H9 (cell line): ENCODE measurements at regions not wholly inside any gene's neighbourhood (a gene's known extent, or its start where the extent isn't known, plus 50 kb on each side); places are given as distances from the start of the nearest gene placed in this dataset.

Experiments
- DNase-seq: peaks from one replicate; pipeline ENCODE4 v3.0.0-alpha.2; 2017
- H2AFZ ChIP-seq: one replicate; pipeline ENCODE4 v1.6.1; 2013; ENCODE audit warnings: mild to moderate bottlenecking, low read length, control low read depth, moderate library complexity
- H2AK5ac ChIP-seq: 2 replicates; pipeline ENCODE4 v1.6.1; 2013; ENCODE audit warnings: low read length, control low read depth, mixed read lengths; ENCODE audit not compliant: insufficient read length
- H2BK120ac ChIP-seq: one replicate; pipeline ENCODE4 v1.6.1; 2013; ENCODE audit warnings: low read depth, mild to moderate bottlenecking, low read length, control low read depth, inconsistent platforms; ENCODE audit not compliant: poor library complexity, severe bottlenecking
- H2BK12ac ChIP-seq: 2 replicates; pipeline ENCODE4 v1.6.1; 2013; ENCODE audit warnings: low read length, control low read depth, mixed read lengths, low read depth; ENCODE audit not compliant: insufficient read length
- H2BK15ac ChIP-seq: 2 replicates; pipeline ENCODE4 v1.6.1; 2013; ENCODE audit warnings: low read depth, low read length, control low read depth
- H2BK20ac ChIP-seq: one replicate; pipeline ENCODE4 v1.6.1; 2013; ENCODE audit warnings: low read depth, mild to moderate bottlenecking, low read length, control low read depth, inconsistent platforms; ENCODE audit not compliant: poor library complexity, severe bottlenecking
- H2BK5ac ChIP-seq: 2 replicates; pipeline ENCODE4 v1.6.1; 2013; ENCODE audit warnings: low read length, control low read depth, mixed read lengths; ENCODE audit not compliant: insufficient read length
- H3K14ac ChIP-seq: 2 replicates; pipeline ENCODE4 v1.6.1; 2013; ENCODE audit warnings: low read length, control low read depth; ENCODE audit not compliant: insufficient read depth
- H3K18ac ChIP-seq: 2 replicates; pipeline ENCODE4 v1.6.1; 2013; ENCODE audit warnings: low read depth, mild to moderate bottlenecking, mixed read lengths, low read length, control low read depth; ENCODE audit not compliant: insufficient read length
- H3K23ac ChIP-seq: 2 replicates; pipeline ENCODE4 v1.6.1; 2013; ENCODE audit warnings: low read length, control low read depth, mixed read lengths, low read depth; ENCODE audit not compliant: insufficient read length
- H3K23me2 ChIP-seq: 2 replicates; pipeline ENCODE4 v1.6.1; 2013; ENCODE audit warnings: low read depth, mild to moderate bottlenecking, mixed read lengths, low read length, control low read depth; ENCODE audit not compliant: insufficient read length, poor library complexity, severe bottlenecking
- H3K27ac ChIP-seq: 2 replicates; pipeline ENCODE4 v1.5.1; 2013; ENCODE audit warnings: low read length, control low read depth, mixed read lengths, low read depth; ENCODE audit not compliant: insufficient read length
- H3K27me3 ChIP-seq: 2 replicates; pipeline ENCODE4 v1.6.1; 2013; ENCODE audit warnings: low read length, control low read depth, inconsistent platforms; ENCODE audit not compliant: insufficient read depth
- H3K4ac ChIP-seq: 2 replicates; pipeline ENCODE4 v1.6.1; 2013; ENCODE audit warnings: low read depth, mild to moderate bottlenecking, control low read depth, inconsistent platforms, low read length, moderate library complexity
- H3K4me1 ChIP-seq: 2 replicates; pipeline ENCODE4 v1.6.1; 2013; ENCODE audit warnings: low read length, control low read depth, inconsistent platforms; ENCODE audit not compliant: insufficient read depth
- H3K4me2 ChIP-seq: 2 replicates; pipeline ENCODE4 v1.6.1; 2013; ENCODE audit warnings: low read length, control low read depth, mixed read lengths; ENCODE audit not compliant: insufficient read length, insufficient read depth
- H3K56ac ChIP-seq: 2 replicates; pipeline ENCODE4 v1.6.1; 2013; ENCODE audit warnings: low read depth, mild to moderate bottlenecking, mixed read lengths, low read length, control low read depth; ENCODE audit not compliant: insufficient read length
- H3K79me1 ChIP-seq: 2 replicates; pipeline ENCODE4 v1.6.1; 2013; ENCODE audit warnings: low read depth, mild to moderate bottlenecking, moderate library complexity, low read length, control low read depth, inconsistent platforms; ENCODE audit not compliant: insufficient read depth, poor library complexity, severe bottlenecking
- H3K79me2 ChIP-seq: 2 replicates; pipeline ENCODE4 v1.6.1; 2013; ENCODE audit warnings: low read length, control low read depth, inconsistent platforms; ENCODE audit not compliant: insufficient read depth
- H3K9ac ChIP-seq: 2 replicates; pipeline ENCODE4 v1.6.1; 2013; ENCODE audit warnings: low read length, control low read depth, mixed read lengths; ENCODE audit not compliant: insufficient read length; ENCODE audit errors: extremely low read depth
- H3K9me3 ChIP-seq: one replicate; pipeline ENCODE4 v1.6.1; 2013; ENCODE audit warnings: low read depth, low read length, inconsistent platforms; ENCODE audit not compliant: control insufficient read depth
- H3T11ph ChIP-seq: one replicate; pipeline ENCODE4 v1.6.1; 2013; ENCODE audit warnings: mild to moderate bottlenecking, low read length, control low read depth, inconsistent platforms
- H4K20me1 ChIP-seq: one replicate; pipeline ENCODE4 v1.6.1; 2013; ENCODE audit not compliant: control insufficient read depth, insufficient read length, insufficient read depth
- H4K5ac ChIP-seq: 2 replicates; pipeline ENCODE4 v1.6.1; 2013; ENCODE audit warnings: low read depth, mild to moderate bottlenecking, mixed read lengths, low read length, control low read depth; ENCODE audit not compliant: insufficient read length
- H4K8ac ChIP-seq: replicated peaks from 2 replicates; pipeline ENCODE4 v1.6.1; 2013; ENCODE audit warnings: low read length, control low read depth, mixed read lengths, low read depth; ENCODE audit not compliant: insufficient read length
- H4K91ac ChIP-seq: 2 replicates; pipeline ENCODE4 v1.6.1; 2013; ENCODE audit warnings: low read depth, mild to moderate bottlenecking, moderate library complexity, mixed read lengths, low read length, control low read depth; ENCODE audit not compliant: insufficient read length
- H3K27ac Mint-ChIP-seq, 3 experiments: 2 replicates in 2 of 3; 3 replicates in 1 of 3; pipeline ENCODE4 v1.8.0; 2020 to 2021; ENCODE audit warnings: mixed read lengths in 3 of 3, mild to moderate bottlenecking in 1 of 3, moderate library complexity in 1 of 3
- H3K27me3 Mint-ChIP-seq: 2 replicates; pipeline ENCODE4 v1.8.0; 2021; ENCODE audit warnings: low read depth, mild to moderate bottlenecking, moderate library complexity, mixed read lengths
- H3K36me3 Mint-ChIP-seq, 3 experiments: 2 replicates in 2 of 3; 3 replicates in 1 of 3; pipeline ENCODE4 v1.8.0; 2020 to 2021; ENCODE audit warnings: low read depth in 3 of 3, mixed read lengths in 3 of 3; ENCODE audit not compliant: insufficient read depth in 1 of 3
- H3K4me1 Mint-ChIP-seq, 2 experiments: 2 replicates each; pipeline ENCODE4 v1.8.0; 2020; ENCODE audit warnings: mixed read lengths in 2 of 2
- H3K4me3 Mint-ChIP-seq, 2 experiments: 2 replicates in 1 of 2; 3 replicates in 1 of 2; pipeline ENCODE4 v1.8.0; 2020 to 2021; ENCODE audit warnings: mild to moderate bottlenecking in 2 of 2, mixed read lengths in 2 of 2, moderate library complexity in 1 of 2
- H3K9me3 Mint-ChIP-seq, 2 experiments: 2 replicates in 1 of 2; 3 replicates in 1 of 2; pipeline ENCODE4 v1.8.0; 2020; ENCODE audit warnings: mild to moderate bottlenecking in 2 of 2, mixed read lengths in 2 of 2, moderate library complexity in 1 of 2
- WGBS: extraction: QIAGEN DNeasy Blood & Tissue Kit; methylation state at CpG from one replicate; pipeline ENCODE4 v1.1.7; 2013; ENCODE audit warnings: missing lambda C conversion rate, low lambda C conversion rate, mixed read lengths; ENCODE audit not compliant: insufficient read length; ENCODE audit errors: extremely low coverage; 5-methylcytosine and 5-hydroxymethylcytosine counted together
- TF ChIP-seq, protein P1 (sequence below): fragments of 200-600 bp; sonication (generic); conservative IDR thresholded peaks from 3 replicates; pipeline ENCODE4 v1.8.0; 2021; ENCODE audit warnings: antibody characterized with exemption, mild to moderate bottlenecking

GRCh38 chr1:101379037-101379436, 142.2 kb downstream of the S1PR1 start:
- Histone ChIP-seq H3K14ac (no peak overlapping the region), H3K4me1 (no peaks in the 10 kb centered on the region; the same call in 1 of the 2 replicates), H2AFZ (no peak overlapping the region), H4K5ac (no peak overlapping the region), H3K56ac (no peak overlapping the region), H2BK12ac (no peak overlapping the region), H2BK120ac (no peak overlapping the region), H3K4ac (no peak overlapping the region), H2AK5ac (no peak overlapping the region), H3T11ph (no peak overlapping the region), H3K18ac (no peak overlapping the region), H4K91ac (no peak overlapping the region), H3K23ac (no peak overlapping the region), H2BK15ac (no peak overlapping the region), H2BK20ac (no peak overlapping the region), H3K79me2 (no peaks in the 10 kb centered on the region), H3K27ac (no peak overlapping the region), H3K4me2 (no peak overlapping the region), H3K79me1 (no peaks in the 10 kb centered on the region), H3K23me2 (no peaks in the 10 kb centered on the region), H3K9ac (no peak overlapping the region), H3K27me3 (no peaks in the 10 kb centered on the region), H4K20me1 (no peaks in the 10 kb centered on the region), H4K8ac (no peak overlapping the region), H3K9me3 (no peaks in the 10 kb centered on the region), H2BK5ac (no peak overlapping the region)
- Mint-ChIP-seq H3K27me3 (no peaks in the 10 kb centered on the region), H3K4me1 (peaks cover 14 to 20% of the 10 kb centered on the region in 2 experiments), H3K4me3 (no peak overlapping the region), H3K36me3 (no peaks in the 10 kb centered on the region; a peak in 1 of 7 replicates), H3K9me3 (no peaks in the 10 kb centered on the region), H3K27ac (no peak overlapping the region; a peak in 1 of 7 replicates)
- no CpG with 5 or more reads among the region's 3 CpGs for WGBS
- DNase-seq = no peak
- TF ChIP-seq, protein P1, sequence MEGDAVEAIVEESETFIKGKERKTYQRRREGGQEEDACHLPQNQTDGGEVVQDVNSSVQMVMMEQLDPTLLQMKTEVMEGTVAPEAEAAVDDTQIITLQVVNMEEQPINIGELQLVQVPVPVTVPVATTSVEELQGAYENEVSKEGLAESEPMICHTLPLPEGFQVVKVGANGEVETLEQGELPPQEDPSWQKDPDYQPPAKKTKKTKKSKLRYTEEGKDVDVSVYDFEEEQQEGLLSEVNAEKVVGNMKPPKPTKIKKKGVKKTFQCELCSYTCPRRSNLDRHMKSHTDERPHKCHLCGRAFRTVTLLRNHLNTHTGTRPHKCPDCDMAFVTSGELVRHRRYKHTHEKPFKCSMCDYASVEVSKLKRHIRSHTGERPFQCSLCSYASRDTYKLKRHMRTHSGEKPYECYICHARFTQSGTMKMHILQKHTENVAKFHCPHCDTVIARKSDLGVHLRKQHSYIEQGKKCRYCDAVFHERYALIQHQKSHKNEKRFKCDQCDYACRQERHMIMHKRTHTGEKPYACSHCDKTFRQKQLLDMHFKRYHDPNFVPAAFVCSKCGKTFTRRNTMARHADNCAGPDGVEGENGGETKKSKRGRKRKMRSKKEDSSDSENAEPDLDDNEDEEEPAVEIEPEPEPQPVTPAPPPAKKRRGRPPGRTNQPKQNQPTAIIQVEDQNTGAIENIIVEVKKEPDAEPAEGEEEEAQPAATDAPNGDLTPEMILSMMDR = no peak
